Hematopoietic multipotent progenitor cell treated with erythropoietin and hydrocortisone succinate and interleukin-3 and kit ligand, for 8 days (in vitro differentiated cells): ENCODE measurements at regions not wholly inside any gene's neighbourhood (a gene's known extent, or its start where the extent isn't known, plus 50 kb on each side); places are given as distances from the start of the nearest gene placed in this dataset.

ENCODE experiments used
- DNase-seq: peaks from one replicate; pipeline ENCODE4 v3.0.0-alpha.2; 2015

GRCh38 chr10:42973870-42974692 lies 102.8 kb upstream of the RET start:
- DNase-seq: no peak

DNA sequence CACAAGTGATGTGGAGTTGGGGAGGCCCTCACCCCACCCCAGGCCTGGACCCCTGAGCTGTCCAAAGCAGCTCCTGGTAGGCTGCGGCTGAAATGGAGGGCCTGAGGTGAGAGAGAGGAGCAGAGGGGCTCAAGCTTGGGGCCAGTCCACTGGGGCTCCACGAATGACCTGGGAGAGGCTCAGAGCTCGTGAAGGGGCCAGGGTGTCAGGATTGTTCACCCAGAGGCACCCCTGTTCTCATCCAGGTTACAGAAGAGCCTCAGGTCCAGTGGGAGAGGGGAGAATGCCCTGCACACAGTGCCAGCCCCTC lies 102.2 kb upstream of the RET start:
- no peak for DNase-seq

- no peak for DNase-seq
Measured at GRCh38 chr10:42975005-42975493, 101.8 kb upstream of the RET start.

DNA sequence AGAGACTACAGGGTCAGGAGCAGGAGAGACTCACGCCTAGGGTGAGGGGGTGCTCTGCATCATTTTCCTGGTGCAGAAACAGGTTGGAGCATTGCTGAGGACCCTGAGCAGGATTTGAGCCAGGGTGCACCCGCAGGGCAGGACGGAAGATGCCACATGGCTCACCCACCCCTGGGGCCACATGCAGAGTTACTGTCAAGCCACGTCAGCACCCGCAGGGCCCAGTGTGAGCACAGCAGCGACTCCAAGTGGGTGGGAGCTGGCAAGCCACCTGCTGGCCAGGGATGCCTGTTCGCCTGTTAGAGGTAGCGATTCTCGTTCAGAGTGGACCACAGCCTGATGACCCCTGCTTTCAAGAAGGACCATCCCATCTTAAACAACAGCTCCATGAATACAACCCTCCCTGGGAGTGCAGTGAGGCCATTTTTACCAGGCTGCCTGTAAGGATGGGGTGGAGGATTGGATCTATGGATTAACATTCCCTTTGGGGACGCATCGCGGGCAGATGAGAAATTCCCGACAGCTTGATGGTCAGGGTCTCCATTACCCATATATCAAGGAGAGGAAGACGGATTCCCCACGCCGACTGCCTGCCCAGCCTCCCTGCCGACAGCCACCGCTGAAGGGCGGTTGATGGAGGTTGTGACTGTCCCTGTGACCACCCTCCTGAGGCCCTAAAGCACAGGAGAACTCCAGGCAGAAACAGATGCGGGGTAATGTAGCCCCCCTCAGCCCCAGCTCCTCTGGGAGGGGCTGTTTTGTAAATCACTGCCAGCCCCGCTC lies 101.1 kb upstream of the RET start:
- no peak for DNase-seq

- no peak for DNase-seq
Measured at GRCh38 chr10:42976351-42977031, 100.4 kb upstream of the RET start.

- DNase-seq: no peak
Measured at GRCh38 chr10:42977032-42977416, 99.8 kb upstream of the RET start.

GRCh38 chr10:42979181-42979580 lies 97.7 kb upstream of the RET start:
- peak; percentile 67 for DNase-seq

GRCh38 chr10:42979721-42980467 lies 97.0 kb upstream of the RET start:
- no peak for DNase-seq

GRCh38 chr10:42980553-42981357 lies 96.1 kb upstream of the RET start:
- no peak for DNase-seq

DNA sequence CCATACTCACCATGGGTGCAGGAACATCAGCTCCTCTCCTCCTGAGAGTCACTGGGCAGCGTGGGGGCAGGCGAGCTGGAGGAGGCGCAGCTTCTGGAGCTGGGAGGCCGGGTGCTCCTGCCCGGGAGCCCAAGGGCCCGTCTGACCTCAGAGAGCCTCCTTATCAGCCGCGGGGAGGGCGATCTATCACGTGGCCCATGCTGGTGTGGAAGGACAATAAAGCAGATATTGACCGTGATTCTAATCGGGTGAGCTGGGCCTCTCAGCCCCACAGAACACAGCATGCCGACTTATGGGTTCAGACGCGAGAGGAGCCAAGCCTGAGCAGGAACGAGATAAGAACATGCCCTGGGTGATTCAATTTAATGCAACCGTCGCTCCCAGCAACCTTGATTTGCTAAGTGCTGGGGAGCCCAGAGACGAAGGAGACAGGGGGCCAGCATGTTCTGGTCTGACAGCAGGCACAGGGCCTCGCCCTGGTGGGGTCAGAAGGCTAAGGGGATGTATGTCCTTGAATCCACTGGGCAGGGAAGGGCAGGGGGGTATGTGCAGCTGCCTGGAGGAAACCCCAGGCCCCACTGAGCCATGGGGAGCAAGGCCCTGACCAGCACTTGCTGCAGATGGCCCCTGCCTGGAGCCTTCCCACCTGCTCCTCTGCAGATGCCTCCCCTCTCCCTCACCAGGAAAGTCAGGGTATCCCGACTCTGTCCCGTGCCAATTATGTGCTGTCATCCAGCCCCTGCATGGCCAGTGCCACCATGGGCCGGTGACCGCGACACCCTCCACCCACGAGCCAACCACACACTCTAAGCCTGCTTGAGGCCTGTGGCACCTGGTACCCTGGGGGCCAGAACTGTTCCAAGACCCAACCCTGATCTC lies 95.3 kb upstream of the RET start:
- DNase-seq: no peak

GRCh38 chr10:42982891-42983506 lies 93.9 kb upstream of the RET start:
- no peak for DNase-seq

DNA sequence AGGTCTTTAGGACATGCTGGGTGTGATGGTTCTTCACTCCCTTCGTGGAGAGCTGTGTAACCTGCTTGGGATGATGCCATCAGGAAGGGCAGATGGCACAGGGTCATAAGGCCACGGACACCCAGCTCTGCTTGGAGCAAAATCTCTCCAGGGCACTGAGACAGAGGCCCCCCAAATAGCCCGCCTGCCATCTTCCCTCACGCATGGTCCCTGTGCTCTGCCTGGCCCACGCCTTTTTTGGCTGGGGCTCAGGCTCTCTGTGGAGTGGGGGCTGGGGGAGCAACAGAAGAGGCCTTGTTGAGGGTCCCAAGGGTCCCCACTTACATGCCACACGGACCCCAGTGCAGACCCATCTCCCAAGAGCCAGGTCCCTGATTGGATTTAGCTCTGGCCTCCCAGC lies 93.3 kb upstream of the RET start:
- no peak for DNase-seq

- no peak for DNase-seq
Measured at GRCh38 chr10:42984035-42984610, 92.7 kb upstream of the RET start.

DNA sequence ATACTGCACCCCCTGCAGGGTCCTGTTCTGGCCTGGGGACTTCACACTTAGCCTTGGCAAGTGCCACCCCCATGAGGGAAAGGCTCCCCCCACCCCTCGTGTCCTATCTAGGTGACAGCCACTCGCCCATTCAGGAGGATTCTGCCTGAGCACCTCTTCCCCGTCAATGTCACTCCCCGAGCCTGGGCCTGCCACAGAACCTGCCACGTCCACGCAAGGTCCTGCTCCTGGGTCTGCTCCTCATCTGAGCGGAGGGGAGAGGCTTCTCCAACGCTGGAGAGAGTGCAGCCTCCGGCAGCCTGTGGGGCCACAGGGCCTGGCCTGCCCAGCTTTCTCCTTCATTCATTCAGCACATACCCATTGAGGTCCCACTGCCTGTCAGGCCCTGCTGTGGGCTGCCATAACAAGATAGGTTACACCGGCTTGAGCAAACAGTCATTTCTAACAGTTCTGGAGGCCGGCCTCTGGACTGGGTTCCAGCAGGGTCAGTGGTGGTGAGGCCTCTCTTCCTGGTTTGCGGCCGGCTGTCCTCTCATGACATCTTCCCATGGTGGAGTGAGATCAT lies 92.0 kb upstream of the RET start:
- no peak for DNase-seq

GRCh38 chr10:42985436-42986316 lies 91.2 kb upstream of the RET start:
- DNase-seq: no peak

- no peak for DNase-seq
Measured at GRCh38 chr10:42986633-42987032, 90.2 kb upstream of the RET start.

GRCh38 chr10:42987121-42987541 lies 89.7 kb upstream of the RET start:
- DNase-seq: no peak

- DNase-seq: no peak
Measured at GRCh38 chr10:42987575-42987974, 89.3 kb upstream of the RET start.

- DNase-seq: no peak
Measured at GRCh38 chr10:42988069-42988468, 88.8 kb upstream of the RET start.
